WTC11 (cell line): ENCODE measurements at regions not wholly inside any gene's neighbourhood (a gene's known extent, or its start where the extent isn't known, plus 50 kb on each side); places are given as distances from the start of the nearest gene placed in this dataset.

Source experiments
- FOXJ3 ChIP-seq: sonication (generic); formaldehyde crosslinking; IDR thresholded peaks from 2 replicates; pipeline ENCODE4 v1.9.0; 2021; ENCODE audit warnings: missing genetic modification reagents, mild to moderate bottlenecking, borderline replicate concordance
- GABPB1 ChIP-seq: sonication (generic); formaldehyde crosslinking; IDR thresholded peaks from 2 replicates; pipeline ENCODE4 v1.8.1; 2023; ENCODE audit warnings: mild to moderate bottlenecking, missing genetic modification reagents
- JAZF1 ChIP-seq: fragments of 250-450 bp; sonication (Bioruptor Pico); IDR thresholded peaks from 2 replicates; pipeline ENCODE4 v1.9.0; 2021; ENCODE audit warnings: moderate library complexity, mild to moderate bottlenecking, inconsistent platforms
- JUN ChIP-seq: sonication (generic); formaldehyde crosslinking; IDR thresholded peaks from 2 replicates; pipeline ENCODE4 v1.8.0; 2023; ENCODE audit warnings: mild to moderate bottlenecking, missing genetic modification reagents
- RORB ChIP-seq: fragments of 250-450 bp; sonication (Bioruptor Pico); IDR thresholded peaks from 2 replicates; pipeline ENCODE4 v1.9.0; 2021; ENCODE audit warnings: mild to moderate bottlenecking
- TF ChIP-seq, protein P1 (sequence below): fragments of 200-600 bp; IDR thresholded peaks from 2 replicates; pipeline ENCODE4 v1.8.0; 2022; ENCODE audit warnings: antibody characterized with exemption
- TF ChIP-seq, protein P2 (sequence below): sonication (generic); formaldehyde crosslinking; IDR thresholded peaks from 2 replicates; pipeline ENCODE4 v1.8.1; 2023; ENCODE audit warnings: mild to moderate bottlenecking, missing genetic modification reagents, moderate library complexity
- TF ChIP-seq, protein P3 (sequence below): sonication (generic); formaldehyde crosslinking; IDR thresholded peaks from 2 replicates; pipeline ENCODE4 v1.8.1; 2022; ENCODE audit warnings: low read depth, mild to moderate bottlenecking, moderate library complexity, missing genetic modification reagents, borderline replicate concordance
- TF ChIP-seq, protein P4 (sequence below): sonication (generic); formaldehyde crosslinking; IDR thresholded peaks from 2 replicates; pipeline ENCODE4 v1.8.1; 2023; ENCODE audit warnings: mild to moderate bottlenecking, missing genetic modification reagents

DNA sequence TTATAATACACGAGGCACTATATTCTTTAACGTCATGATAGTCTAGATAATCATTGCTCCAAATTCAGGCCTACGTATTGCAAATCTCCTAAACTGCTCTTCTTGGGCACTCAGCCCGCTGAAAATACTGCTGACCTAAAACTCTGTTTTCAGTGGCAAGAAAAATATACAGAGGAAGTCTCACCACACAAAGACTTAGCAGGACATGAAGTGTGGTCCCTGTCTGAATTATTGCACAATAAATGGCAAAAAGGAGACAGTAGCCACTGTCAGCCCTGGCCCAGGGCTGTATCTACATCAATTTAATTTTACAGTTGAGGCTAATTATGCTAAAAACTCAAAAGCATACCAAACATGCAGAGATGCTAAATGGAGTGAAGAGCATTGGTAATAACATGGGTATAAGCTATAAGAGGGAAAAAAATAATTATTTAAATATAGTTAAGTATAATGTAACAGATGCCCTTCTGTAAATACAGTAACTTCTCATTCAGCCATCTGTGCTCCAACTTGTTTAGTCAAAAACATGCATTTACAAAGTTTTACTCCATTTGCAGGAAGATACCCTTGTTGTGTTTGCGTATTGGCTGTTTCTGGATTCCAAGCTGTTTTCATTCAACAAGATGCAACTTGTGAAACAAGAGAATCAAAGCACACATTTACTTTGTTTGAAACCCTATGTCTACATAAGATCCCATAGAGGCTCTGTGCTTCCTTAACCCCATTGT, 800.0 kb upstream of the LUZP2 start:
- TF ChIP-seq, protein P1, sequence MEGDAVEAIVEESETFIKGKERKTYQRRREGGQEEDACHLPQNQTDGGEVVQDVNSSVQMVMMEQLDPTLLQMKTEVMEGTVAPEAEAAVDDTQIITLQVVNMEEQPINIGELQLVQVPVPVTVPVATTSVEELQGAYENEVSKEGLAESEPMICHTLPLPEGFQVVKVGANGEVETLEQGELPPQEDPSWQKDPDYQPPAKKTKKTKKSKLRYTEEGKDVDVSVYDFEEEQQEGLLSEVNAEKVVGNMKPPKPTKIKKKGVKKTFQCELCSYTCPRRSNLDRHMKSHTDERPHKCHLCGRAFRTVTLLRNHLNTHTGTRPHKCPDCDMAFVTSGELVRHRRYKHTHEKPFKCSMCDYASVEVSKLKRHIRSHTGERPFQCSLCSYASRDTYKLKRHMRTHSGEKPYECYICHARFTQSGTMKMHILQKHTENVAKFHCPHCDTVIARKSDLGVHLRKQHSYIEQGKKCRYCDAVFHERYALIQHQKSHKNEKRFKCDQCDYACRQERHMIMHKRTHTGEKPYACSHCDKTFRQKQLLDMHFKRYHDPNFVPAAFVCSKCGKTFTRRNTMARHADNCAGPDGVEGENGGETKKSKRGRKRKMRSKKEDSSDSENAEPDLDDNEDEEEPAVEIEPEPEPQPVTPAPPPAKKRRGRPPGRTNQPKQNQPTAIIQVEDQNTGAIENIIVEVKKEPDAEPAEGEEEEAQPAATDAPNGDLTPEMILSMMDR = no peak
- no peak for TF ChIP-seq GABPB1 (CRISPR knock-in tag)
- TF ChIP-seq FOXJ3 (CRISPR knock-in tag) = no peak
- no peak for TF ChIP-seq JAZF1 (CRISPR knock-in tag)
- no peak for TF ChIP-seq JUN (CRISPR knock-in tag)
- TF ChIP-seq, protein P2, sequence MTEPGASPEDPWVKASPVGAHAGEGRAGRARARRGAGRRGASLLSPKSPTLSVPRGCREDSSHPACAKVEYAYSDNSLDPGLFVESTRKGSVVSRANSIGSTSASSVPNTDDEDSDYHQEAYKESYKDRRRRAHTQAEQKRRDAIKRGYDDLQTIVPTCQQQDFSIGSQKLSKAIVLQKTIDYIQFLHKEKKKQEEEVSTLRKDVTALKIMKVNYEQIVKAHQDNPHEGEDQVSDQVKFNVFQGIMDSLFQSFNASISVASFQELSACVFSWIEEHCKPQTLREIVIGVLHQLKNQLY = no peak
- TF ChIP-seq, protein P3, sequence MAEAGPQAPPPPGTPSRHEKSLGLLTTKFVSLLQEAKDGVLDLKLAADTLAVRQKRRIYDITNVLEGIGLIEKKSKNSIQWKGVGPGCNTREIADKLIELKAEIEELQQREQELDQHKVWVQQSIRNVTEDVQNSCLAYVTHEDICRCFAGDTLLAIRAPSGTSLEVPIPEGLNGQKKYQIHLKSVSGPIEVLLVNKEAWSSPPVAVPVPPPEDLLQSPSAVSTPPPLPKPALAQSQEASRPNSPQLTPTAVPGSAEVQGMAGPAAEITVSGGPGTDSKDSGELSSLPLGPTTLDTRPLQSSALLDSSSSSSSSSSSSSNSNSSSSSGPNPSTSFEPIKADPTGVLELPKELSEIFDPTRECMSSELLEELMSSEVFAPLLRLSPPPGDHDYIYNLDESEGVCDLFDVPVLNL (CRISPR knock-in tag) = no peak
- TF ChIP-seq, protein P4, sequence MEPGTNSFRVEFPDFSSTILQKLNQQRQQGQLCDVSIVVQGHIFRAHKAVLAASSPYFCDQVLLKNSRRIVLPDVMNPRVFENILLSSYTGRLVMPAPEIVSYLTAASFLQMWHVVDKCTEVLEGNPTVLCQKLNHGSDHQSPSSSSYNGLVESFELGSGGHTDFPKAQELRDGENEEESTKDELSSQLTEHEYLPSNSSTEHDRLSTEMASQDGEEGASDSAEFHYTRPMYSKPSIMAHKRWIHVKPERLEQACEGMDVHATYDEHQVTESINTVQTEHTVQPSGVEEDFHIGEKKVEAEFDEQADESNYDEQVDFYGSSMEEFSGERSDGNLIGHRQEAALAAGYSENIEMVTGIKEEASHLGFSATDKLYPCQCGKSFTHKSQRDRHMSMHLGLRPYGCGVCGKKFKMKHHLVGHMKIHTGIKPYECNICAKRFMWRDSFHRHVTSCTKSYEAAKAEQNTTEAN (CRISPR knock-in tag) = no peak
- TF ChIP-seq RORB (CRISPR knock-in tag) = no peak
